ENCODE measurements at regions not wholly inside any gene's neighbourhood (a gene's known extent, or its start where the extent isn't known, plus 50 kb on each side); places are given as distances from the start of the nearest gene placed in this dataset.
A peak's percentile ranks its signal among the peaks of the same experiment; 100 is the strongest.

DNA sequence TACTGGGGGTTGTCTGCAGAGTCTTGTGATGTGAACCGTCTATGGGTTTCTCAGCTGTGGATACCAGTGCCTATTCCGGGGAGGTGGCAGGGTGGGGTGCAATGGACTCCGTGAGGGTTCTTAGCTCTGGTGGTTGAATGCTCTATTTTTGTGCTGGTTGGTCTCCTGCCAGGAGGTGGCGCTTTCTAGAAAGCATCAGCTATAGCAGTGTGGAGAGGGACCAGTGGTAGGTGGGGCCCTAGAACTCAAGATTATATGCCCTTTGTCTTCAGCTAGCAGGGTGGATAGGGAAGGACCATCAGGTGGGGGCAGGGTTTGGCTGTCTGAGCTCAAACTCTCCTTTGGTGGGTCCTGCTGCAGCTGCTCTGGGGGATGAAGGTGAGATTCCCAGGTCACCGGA lies 127.3 kb upstream of the PLD5 start:
- no peak for TF ChIP-seq POLR2AphosphoS5 (IDR thresholded peaks at IDR 0.05; ENCODE audit: low read depth, low read length)
- no peak for TF ChIP-seq RFX5 (IDR thresholded peaks at IDR 0.05; ENCODE audit: borderline replicate concordance, low read depth, low read length)
- TF ChIP-seq, protein P1, sequence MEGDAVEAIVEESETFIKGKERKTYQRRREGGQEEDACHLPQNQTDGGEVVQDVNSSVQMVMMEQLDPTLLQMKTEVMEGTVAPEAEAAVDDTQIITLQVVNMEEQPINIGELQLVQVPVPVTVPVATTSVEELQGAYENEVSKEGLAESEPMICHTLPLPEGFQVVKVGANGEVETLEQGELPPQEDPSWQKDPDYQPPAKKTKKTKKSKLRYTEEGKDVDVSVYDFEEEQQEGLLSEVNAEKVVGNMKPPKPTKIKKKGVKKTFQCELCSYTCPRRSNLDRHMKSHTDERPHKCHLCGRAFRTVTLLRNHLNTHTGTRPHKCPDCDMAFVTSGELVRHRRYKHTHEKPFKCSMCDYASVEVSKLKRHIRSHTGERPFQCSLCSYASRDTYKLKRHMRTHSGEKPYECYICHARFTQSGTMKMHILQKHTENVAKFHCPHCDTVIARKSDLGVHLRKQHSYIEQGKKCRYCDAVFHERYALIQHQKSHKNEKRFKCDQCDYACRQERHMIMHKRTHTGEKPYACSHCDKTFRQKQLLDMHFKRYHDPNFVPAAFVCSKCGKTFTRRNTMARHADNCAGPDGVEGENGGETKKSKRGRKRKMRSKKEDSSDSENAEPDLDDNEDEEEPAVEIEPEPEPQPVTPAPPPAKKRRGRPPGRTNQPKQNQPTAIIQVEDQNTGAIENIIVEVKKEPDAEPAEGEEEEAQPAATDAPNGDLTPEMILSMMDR (IDR thresholded peaks at IDR 0.05; ENCODE audit: control extremely low read depth in 1 of 3, insufficient read depth in 1 of 3, low read depth in 1 of 3, low read length in 3 of 3), result peak; percentile 63 to 77 (median 70)
- TF ChIP-seq TBP (IDR thresholded peaks at IDR 0.05; ENCODE audit: low read depth, low read length), result no peak
- TF ChIP-seq, protein P2, sequence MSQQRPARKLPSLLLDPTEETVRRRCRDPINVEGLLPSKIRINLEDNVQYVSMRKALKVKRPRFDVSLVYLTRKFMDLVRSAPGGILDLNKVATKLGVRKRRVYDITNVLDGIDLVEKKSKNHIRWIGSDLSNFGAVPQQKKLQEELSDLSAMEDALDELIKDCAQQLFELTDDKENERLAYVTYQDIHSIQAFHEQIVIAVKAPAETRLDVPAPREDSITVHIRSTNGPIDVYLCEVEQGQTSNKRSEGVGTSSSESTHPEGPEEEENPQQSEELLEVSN (IDR thresholded peaks at IDR 0.05), result no peak
- no peak for TF ChIP-seq HDAC2 (IDR thresholded peaks at IDR 0.05; ENCODE audit: borderline replicate concordance in 1 of 2, low read depth in 2 of 2, low read length in 2 of 2)
- TF ChIP-seq, protein P3, sequence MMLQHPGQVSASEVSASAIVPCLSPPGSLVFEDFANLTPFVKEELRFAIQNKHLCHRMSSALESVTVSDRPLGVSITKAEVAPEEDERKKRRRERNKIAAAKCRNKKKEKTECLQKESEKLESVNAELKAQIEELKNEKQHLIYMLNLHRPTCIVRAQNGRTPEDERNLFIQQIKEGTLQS (IDR thresholded peaks at IDR 0.05; ENCODE audit: insufficient read depth, low read depth, low read length), result no peak
- no peak for TF ChIP-seq EP300 (IDR thresholded peaks at IDR 0.05; ENCODE audit: borderline replicate concordance in 1 of 2, low read depth in 2 of 2, low read length in 2 of 2)
- no peak for TF ChIP-seq BACH1 (IDR thresholded peaks at IDR 0.05; ENCODE audit: low read length)
- TF ChIP-seq POLR2A (IDR thresholded peaks at IDR 0.05; ENCODE audit: control extremely low read depth in 1 of 2, low read depth in 2 of 2, low read length in 2 of 2), result no peak
- no peak for TF ChIP-seq EZH2 (IDR thresholded peaks at IDR 0.05; ENCODE audit: low read depth, low read length, severe bottlenecking)
- no peak for TF ChIP-seq EGR1 (IDR thresholded peaks at IDR 0.05; ENCODE audit: borderline replicate concordance, low read depth, low read length)
- no peak for TF ChIP-seq ASH2L (IDR thresholded peaks at IDR 0.05; ENCODE audit: low read length)
